GM12891 (cell line): ENCODE measurements at regions not wholly inside any gene's neighbourhood (a gene's known extent, or its start where the extent isn't known, plus 50 kb on each side); places are given as distances from the start of the nearest gene placed in this dataset.

Experiments used
- DNase-seq: peaks from one replicate; pipeline ENCODE4 v3.0.0; 2011; ENCODE audit warnings: low spot score; ENCODE audit not compliant: insufficient read length
- FAIRE-seq: peaks from 2 replicates; lab custom pipeline; 2011; peaks lifted over from hg19 to GRCh38; lab: Jason Lieb, UNC
- PAX5 ChIP-seq: IDR thresholded peaks from 2 replicates; pipeline ENCODE4 v1.6.1; 2011; ENCODE audit warnings: low read length, moderate library complexity, mild to moderate bottlenecking; ENCODE audit not compliant: insufficient read depth, severe bottlenecking
- POLR2A ChIP-seq: IDR thresholded peaks from 2 replicates; pipeline ENCODE4 v1.6.1; 2011; ENCODE audit warnings: low read depth, low read length, control low read depth
- POLR2AphosphoS5 ChIP-seq: IDR thresholded peaks from 2 replicates; pipeline ENCODE4 v1.6.1; 2011; ENCODE audit warnings: low read depth, low read length, control low read depth
- POU2F2 ChIP-seq: IDR thresholded peaks from 2 replicates; pipeline ENCODE4 v1.6.1; 2011; ENCODE audit warnings: low read depth, mild to moderate bottlenecking, control low read depth, low read length, moderate library complexity
- SPI1 ChIP-seq: IDR thresholded peaks from 2 replicates; pipeline ENCODE4 v1.6.1; 2011; ENCODE audit warnings: low read depth, low read length, control low read depth
- TAF1 ChIP-seq: IDR thresholded peaks from 2 replicates; pipeline ENCODE4 v1.6.1; 2011; ENCODE audit warnings: low read depth, low read length, control low read depth

GRCh38 chr6:5869261-5869660, 137.5 kb downstream of the NRN1 start:
- no peak for DNase-seq
- no peak for FAIRE-seq
- TF ChIP-seq PAX5 = no peak
- TF ChIP-seq SPI1 = no peak
- TF ChIP-seq TAF1 = no peak
- TF ChIP-seq POLR2AphosphoS5 = no peak
- no peak for TF ChIP-seq POU2F2
- no peak for TF ChIP-seq POLR2A

- DNase-seq (no peak), FAIRE-seq (no peak)
Observed at GRCh38 chr6:5866547-5867051, 140.1 kb downstream of the NRN1 start.

DNA sequence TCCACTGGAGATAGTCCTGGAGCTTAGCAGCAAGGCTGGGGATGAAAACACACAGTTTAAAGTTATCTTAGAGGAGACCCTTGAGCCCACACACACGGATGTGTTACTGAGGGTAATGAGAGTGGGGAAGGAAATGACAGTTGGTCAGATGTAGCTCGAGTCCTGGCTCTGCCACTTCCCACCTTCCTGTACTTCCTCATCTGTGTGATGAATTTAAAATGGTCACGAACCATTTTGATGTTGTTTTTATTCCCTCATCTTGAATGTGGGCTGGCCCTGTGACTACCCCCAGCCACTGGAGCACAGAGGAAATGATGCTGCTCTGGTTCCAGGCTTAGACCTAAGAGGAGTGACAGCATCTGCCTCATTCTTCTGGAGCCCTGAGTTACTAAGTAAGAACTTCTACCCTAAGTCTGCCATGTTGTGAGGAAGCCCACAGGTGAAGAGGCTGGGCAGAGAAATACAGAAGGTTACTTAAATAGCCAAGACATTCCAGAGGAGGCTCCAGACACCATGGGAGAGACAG, 141.2 kb downstream of the NRN1 start:
- DNase-seq (no peak), FAIRE-seq (no peak)
- TF ChIP-seq TAF1 = no peak
- TF ChIP-seq POU2F2 = no peak
- TF ChIP-seq SPI1 = no peak
- no peak for TF ChIP-seq POLR2AphosphoS5
- TF ChIP-seq POLR2A = no peak
- TF ChIP-seq PAX5 = no peak

More at GRCh38 chr6:5866547-5867051, 140.1 kb downstream of the NRN1 start:
- TF ChIP-seq POLR2A (no peak), POLR2AphosphoS5 (no peak), PAX5 (no peak), POU2F2 (no peak), TAF1 (no peak), SPI1 (no peak)

- DNase-seq (no peak), FAIRE-seq (no peak)
- TF ChIP-seq SPI1 (no peak), TAF1 (no peak), POU2F2 (no peak), PAX5 (no peak), POLR2A (no peak), POLR2AphosphoS5 (no peak)
Observed at GRCh38 chr6:5860849-5861248, 145.9 kb downstream of the NRN1 start.

DNA sequence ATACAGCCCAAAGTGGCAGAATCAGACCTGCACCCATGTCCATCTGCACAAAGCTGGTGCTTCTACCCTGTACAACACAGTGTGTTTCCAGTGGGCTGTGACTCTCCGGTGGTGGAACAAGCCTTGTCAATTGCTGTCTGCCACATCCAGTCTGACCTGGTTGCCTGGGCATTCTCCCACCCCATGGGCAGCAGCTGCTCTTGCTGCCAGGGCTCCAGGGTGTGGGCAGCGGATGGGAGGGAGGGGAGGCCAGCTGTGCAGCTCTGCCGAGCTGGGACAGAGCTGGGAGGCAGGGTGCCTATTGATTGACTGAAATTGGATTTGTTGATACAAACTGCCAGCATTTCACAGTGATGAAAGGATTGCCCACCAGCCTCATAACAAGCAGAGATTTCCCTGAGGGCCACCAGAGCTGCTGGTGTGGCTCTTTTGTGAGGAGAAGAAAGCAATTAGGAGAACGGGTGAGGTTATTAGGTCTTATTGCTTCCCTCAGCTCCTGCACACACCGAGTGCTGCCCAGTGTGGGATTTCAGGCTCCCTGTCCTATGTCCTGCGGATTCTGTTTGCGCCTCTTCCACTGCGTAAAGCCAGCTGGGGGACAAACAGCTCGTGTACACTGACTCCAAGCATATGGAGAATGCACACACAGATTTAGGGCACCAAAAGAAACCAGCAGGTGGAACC, 150.8 kb downstream of the NRN1 start:
- no peak for FAIRE-seq
- TF ChIP-seq PAX5 = no peak
- DNase-seq = no peak

- TF ChIP-seq POLR2A (no peak), POLR2AphosphoS5 (no peak), POU2F2 (no peak), PAX5 (no peak), TAF1 (no peak), SPI1 (no peak)
- DNase-seq (no peak), FAIRE-seq (no peak)
Observed at GRCh38 chr6:5854899-5855298, 151.8 kb downstream of the NRN1 start.

DNA sequence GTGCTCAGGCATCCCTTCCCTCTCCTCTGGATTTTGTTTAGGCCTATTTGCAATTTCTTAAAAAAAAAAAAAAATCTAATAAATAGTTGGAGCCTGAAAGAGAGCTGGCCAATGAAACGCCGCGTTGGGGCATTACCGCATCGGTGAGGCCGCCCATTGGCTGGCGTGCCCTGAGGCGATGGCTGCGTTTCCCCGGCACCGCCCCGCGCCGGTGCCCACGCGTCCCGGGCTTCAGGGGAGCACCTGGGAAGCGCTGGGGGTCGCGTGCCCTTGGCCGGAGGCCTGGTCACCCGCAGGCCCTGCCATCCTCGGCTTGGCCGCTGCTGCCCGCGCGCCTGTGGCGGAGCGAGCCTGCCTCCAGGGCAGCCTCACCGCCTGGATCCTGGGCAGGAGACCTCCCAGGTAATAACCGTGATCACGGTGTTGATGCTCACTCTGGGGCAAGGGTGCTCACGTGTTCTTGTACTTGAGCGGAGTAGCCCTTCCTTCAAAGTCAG, 155.4 kb downstream of the NRN1 start:
- peak; percentile 76 for DNase-seq
- peak; percentile 95 for FAIRE-seq
- no peak for TF ChIP-seq POU2F2
- TF ChIP-seq POLR2AphosphoS5 = no peak
- TF ChIP-seq SPI1 = no peak
- no peak for TF ChIP-seq TAF1
- no peak for TF ChIP-seq POLR2A
- no peak for TF ChIP-seq PAX5

- TF ChIP-seq POU2F2 (no peak), POLR2A (no peak), SPI1 (no peak), TAF1 (no peak), PAX5 (no peak), POLR2AphosphoS5 (no peak)
- DNase-seq (no peak), FAIRE-seq (peak; percentile 67)
Observed at GRCh38 chr6:5850848-5851255, 155.9 kb downstream of the NRN1 start.

DNA sequence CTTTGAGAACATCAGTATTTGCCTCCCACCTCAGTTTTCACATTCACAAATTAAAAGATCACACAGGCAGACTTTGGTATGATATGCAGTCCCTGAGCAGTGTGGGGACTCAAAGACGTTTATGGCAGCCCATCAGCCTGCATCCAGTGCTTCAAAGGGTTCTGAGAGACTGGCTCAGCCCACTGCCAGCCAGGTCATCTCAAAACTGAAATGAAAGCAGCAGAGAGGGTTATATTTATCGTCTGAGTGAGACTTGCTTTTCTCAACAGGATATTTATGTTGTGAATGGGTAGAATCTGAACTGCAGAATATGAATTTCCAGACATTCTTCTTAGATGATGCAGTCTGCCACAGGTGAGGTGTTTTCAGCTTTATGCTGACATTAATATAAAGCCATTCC, 159.8 kb downstream of the NRN1 start:
- DNase-seq (no peak), FAIRE-seq (peak; percentile 38)

DNA sequence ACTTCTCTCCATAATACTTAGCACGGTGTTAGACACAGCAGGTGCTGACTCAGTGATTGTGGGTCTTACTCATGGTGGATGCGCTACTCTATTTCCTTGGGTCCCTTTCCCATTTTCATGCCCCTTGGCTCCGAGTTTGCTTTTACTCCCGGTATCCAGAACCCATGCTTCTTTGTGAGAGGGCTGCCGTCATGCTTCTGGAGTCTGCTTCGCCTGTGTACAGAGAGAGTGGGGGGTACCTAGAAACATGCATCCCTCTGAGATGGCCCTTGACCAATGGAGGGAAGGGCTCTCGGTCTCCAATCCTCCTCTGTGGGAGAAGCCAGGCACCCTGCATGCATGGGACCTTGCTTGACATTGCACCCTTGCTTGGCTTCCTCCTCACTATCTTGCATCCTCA, 160.4 kb downstream of the NRN1 start:
- no peak for TF ChIP-seq PAX5
- TF ChIP-seq SPI1 = no peak
- FAIRE-seq (no peak), DNase-seq (no peak)

More for the DNA sequence above, 159.8 kb downstream of the NRN1 start:
- no peak for TF ChIP-seq PAX5
- TF ChIP-seq POLR2A = no peak
- no peak for TF ChIP-seq POLR2AphosphoS5
- no peak for TF ChIP-seq TAF1
- TF ChIP-seq POU2F2 = no peak
- TF ChIP-seq SPI1 = no peak
